Left ventricle myocardium inferior (tissue), 1 donor: ENCODE measurements at regions not wholly inside any gene's neighbourhood (a gene's known extent, or its start where the extent isn't known, plus 50 kb on each side); places are given as distances from the start of the nearest gene placed in this dataset.
A peak's percentile ranks its signal among the peaks of the same experiment; 100 is the strongest.

Experiments
- DNase-seq: peaks from one replicate; pipeline ENCODE4 v3.0.0-alpha.2; 2020
- H3K27ac ChIP-seq: fragments of 200-600 bp; replicated peaks from 2 replicates; pipeline ENCODE4 v1.8.0; 2021
- H3K27me3 ChIP-seq: fragments of 200-600 bp; 2 replicates; pipeline ENCODE4 v1.8.0; 2021; ENCODE audit warnings: low read depth
- H3K36me3 ChIP-seq: fragments of 200-600 bp; 2 replicates; pipeline ENCODE4 v1.8.0; 2021
- H3K4me1 ChIP-seq: fragments of 200-600 bp; 2 replicates; pipeline ENCODE4 v1.8.0; 2021
- H3K4me3 ChIP-seq: fragments of 200-600 bp; 2 replicates; pipeline ENCODE4 v1.8.0; 2021; ENCODE audit warnings: mild to moderate bottlenecking, moderate library complexity
- H3K9me3 ChIP-seq: fragments of 200-600 bp; replicated peaks from 2 replicates; pipeline ENCODE4 v1.8.0; 2021
- CTCF ChIP-seq: fragments of 200-600 bp; IDR thresholded peaks from 2 replicates; pipeline ENCODE4 v1.8.0; 2021; ENCODE audit warnings: antibody characterized with exemption, mild to moderate bottlenecking, borderline replicate concordance
- intact Hi-C: fragments of 100-400 bp; cut with micrococcal nuclease; formaldehyde crosslinking; loops from one replicate; pipeline ENCODE4 v1.11.0; 2022
- donor health status: DM: no; HTN: yes; CAD: no; lungs with severe emphysema.

GRCh38 chr9:105038051-105038450 lies 110.1 kb upstream of the ABCA1 start:
- Histone ChIP-seq H3K9me3 (peaks cover 14% of the 10 kb centered on the region), H3K27me3 (no peaks in the 10 kb centered on the region), H3K27ac (no peak overlapping the region), H3K4me1 (peaks cover 6% of the 10 kb centered on the region), H3K4me3 (no peak overlapping the region), H3K36me3 (no peaks in the 10 kb centered on the region)
- no peak for DNase-seq
- TF ChIP-seq CTCF: no peak
- intact Hi-C loops: no loop called here

DNA sequence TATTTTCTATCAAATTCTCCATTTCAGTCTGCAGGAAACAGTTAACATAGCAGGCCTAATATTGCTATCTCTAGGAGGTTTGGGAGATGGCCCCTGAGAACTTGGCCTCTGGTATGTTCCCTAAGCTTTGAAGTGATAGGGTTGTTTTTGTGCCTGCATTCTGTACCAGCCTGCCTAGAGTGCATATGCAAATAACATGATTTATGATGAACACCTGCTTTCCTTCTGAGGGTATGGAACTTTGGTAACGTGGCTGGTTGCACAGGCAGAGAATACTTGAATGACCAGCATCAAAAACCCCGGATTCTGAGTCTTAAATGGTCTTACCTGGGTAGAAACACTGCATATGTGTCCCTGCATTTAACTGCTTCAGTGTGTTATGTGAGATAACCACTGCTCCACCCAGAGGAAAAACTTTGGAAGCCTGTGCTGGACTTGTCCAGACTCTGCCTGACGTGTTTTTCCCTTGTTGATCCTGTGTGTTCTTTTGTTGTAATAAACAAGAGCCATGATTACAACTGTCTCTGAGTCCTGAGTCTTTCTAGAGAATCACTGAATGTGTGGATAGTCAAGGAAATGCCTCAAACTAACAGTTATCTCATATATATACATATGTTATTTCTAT lies 111.3 kb upstream of the ABCA1 start:
- peaks cover 11% of the 10 kb centered on the region for H3K4me1 ChIP-seq
- H3K36me3 ChIP-seq: no peaks in the 10 kb centered on the region
- DNase-seq: no peak
- peaks cover 14% of the 10 kb centered on the region for H3K9me3 ChIP-seq
- no peak overlapping the region for H3K27ac ChIP-seq
- no peak for TF ChIP-seq CTCF
- intact Hi-C loops: no loop called here
- no peak overlapping the region for H3K4me3 ChIP-seq
- H3K27me3 ChIP-seq: no peaks in the 10 kb centered on the region

GRCh38 chr9:105043370-105043936 lies 115.5 kb upstream of the ABCA1 start:
- H3K4me1 ChIP-seq: peaks cover 32% of the 10 kb centered on the region
- H3K4me3 ChIP-seq: no peak overlapping the region
- no peak for DNase-seq
- intact Hi-C loops: no loop called here
- H3K36me3 ChIP-seq: no peaks in the 10 kb centered on the region
- peaks cover 5% of the 10 kb centered on the region for H3K9me3 ChIP-seq
- no peaks in the 10 kb centered on the region for H3K27me3 ChIP-seq
- H3K27ac ChIP-seq: no peak overlapping the region
- TF ChIP-seq CTCF: no peak

- DNase-seq: peak; percentile 30
- Histone ChIP-seq H3K4me3 (no peak overlapping the region), H3K9me3 (peaks cover 5% of the 10 kb centered on the region), H3K27ac (peak overlapping the region; percentile 57), H3K36me3 (no peaks in the 10 kb centered on the region), H3K4me1 (peaks cover 27% of the 10 kb centered on the region), H3K27me3 (no peaks in the 10 kb centered on the region)
- intact Hi-C loops: no loop called here
- TF ChIP-seq CTCF: no peak
Observed at GRCh38 chr9:105044518-105044917, 116.6 kb upstream of the ABCA1 start.

GRCh38 chr9:105046907-105047741 lies 119.2 kb upstream of the ABCA1 start:
- H3K9me3 ChIP-seq: no peaks in the 10 kb centered on the region
- peaks cover 27% of the 10 kb centered on the region for H3K4me1 ChIP-seq
- no peaks in the 10 kb centered on the region for H3K36me3 ChIP-seq
- no peak for DNase-seq
- no peak overlapping the region for H3K4me3 ChIP-seq
- H3K27me3 ChIP-seq: no peaks in the 10 kb centered on the region
- TF ChIP-seq CTCF: no peak
- no peak overlapping the region for H3K27ac ChIP-seq
- intact Hi-C loops: no loop called here
